Amygdala (tissue), 56 donors: ENCODE measurements at regions not wholly inside any gene's neighbourhood (a gene's known extent, or its start where the extent isn't known, plus 50 kb on each side); places are given as distances from the start of the nearest gene placed in this dataset.

Source experiments
- DNase-seq, 56 donors: peaks; one replicate each; lab custom pipeline; 2025; lab: John Stamatoyannopoulos, UW

DNA sequence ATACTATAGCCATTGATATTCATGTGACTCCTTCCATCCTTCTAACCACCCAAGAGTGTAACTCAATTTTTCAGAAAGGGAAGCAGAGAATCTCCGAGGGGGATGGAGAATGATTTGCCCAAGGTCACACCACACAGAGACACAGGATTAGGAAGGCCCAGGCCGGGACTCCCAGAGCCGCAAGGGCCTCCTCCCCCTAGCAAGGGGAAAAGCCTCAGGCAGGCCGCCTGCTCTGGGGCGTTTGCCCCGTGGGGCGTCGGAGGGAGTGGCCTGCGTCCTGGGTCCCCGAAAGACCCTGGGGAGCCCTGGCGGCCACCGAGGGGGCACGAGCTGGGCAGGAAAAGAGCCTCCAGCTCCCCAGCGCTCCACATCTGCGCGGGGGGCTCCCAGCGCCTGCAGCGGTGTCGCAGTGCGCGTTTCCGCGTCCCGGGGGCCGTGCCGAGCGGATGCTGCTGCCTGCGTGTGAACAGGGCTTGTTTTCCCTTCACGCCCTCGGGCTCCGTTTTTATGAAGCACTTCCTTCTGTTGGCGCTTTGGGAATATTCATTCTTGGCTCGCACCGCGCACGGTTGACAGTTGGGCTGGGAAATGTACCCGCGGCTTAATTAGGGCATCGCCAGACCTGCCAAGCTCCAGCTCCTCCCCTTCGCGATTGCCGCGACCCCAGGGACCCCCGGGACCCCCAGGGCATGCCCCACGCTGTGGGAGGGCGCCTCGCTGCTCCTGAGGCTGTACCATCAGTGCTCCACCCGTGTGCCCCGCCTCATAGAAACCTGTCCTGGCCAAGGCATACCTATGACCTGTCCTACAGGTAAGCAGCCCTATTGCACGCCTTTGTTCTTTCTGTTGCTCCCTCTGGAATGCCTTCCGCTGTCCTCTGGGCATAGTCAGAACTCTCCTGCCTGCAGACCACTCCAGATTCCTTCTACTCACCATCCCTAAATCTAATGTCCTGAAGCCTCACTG lies 158.9 kb upstream of the GLI2 start:
- DNase-seq, result peak in 2 of 56 donors; percentile 15 to 17

DNA sequence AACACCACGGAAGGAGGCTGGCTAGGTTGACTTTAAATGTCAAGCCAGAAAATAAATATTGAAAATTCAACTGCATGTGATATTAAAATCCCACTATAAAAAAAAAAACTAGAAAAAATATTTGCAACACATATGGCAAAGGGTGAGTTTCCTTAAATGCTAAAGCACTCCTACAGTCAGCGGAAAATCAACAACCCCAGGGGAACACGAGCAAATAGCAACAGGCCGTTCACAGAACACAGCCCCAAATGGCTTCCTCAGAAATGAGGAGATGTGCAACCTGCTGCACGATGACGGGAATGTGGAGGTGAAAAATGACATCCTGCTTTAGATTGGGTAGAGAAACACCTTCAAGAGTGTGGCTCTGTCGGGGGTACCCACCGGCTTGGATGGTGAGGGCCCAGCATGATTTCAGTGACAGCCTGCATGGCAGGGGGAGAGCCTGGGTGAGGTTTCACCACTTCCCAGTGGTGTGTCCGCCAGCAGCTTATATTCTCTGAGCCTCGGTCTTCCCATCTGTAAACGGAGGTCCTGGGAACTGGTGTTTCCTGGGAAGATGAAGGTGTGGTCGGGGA lies 157.9 kb upstream of the GLI2 start:
- no peak for DNase-seq

DNA sequence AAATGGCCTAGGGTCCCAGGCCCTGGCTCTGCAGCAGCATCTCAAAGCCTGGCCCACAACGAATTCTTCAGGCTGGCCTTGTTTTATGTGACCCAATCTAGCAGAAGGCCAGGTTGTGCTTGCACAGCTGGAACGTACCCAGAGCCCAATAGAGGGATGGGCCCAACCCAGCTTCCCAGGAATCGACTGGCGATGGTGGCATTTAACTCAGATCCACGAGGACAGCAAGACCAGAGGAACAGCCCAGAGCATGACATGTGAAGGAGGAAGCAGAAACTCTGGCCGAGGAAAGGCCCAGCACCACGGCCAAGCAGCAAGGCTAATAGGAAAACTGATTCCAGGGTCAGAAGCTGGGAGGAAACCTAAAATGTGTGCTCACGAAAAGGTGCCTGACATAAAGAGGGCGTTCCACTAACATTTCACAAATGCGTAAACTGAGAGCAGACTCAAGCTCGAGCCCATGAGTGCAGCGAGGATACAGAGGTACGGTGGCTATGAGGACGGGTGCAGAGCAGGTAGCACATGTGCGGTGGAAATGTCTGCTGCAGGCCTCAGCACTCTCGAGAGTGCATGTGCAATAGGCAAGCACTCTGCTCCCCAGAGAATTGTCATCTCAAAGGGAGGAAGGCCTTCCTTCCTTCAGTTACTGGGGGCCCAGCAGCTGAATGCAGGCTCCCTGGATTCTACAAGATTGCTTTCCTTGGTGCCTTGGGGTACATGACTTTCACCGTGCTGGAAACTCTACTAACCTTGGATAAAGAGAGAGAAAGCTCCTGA lies 156.9 kb upstream of the GLI2 start:
- DNase-seq, result no peak

DNA sequence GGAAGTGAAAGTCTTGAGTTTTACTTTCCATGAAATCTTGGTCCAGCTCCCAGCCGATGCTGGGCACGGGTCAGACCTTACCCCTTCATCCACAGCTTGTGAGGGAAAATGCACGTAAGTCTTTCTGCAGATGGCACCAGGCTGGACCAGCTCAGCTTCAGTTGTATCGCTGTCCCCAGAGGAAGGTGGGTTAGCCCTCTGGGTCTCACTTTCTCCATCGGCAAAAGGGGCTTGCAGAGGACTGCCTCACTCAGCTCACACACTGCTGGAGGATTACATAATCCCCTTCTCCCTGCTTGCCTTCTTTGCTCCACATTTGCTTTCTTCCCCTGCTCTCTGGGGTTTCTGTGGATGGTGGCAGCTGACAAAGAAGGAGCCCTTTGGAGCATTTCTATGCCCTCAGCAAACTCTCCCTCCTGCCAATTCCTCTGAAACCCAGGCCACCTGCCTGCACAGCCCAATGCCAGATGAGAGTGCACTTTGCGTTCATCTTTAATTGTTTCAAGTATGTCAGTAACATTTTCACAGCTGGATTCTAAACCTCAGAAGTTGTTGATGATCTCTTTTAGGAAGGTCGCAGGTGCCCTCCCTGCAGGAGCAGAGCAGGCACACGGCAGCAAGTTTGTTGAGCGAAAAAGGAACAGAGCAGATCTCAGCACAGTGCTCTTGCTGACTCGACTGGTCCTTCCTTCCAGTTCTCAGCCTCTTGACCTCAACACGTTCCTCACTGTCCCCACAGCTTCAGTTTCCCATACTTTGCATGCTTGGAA lies 155.6 kb upstream of the GLI2 start:
- DNase-seq, result peak in 6 of 56 donors; percentile 8 to 56 (median 30)

DNA sequence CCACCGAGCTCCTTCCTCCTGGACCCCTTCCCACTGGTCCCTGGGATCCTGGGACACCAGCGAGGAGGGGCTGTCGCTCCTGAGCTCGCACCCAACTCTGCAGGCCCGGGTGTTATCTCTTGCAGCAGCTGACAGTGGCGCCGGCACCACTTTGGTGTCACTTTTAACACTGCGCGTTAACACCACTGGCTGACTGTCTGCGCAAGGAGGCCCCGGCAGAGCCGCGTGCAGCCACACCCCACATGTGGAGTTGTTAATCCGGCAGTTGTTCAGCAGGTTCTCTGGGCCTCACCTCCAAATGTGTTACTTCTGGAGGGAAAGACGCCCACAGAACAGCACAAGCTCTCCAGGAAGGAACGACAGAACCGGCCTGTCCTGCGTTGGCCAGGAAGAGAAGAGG lies 155.0 kb upstream of the GLI2 start:
- no peak for DNase-seq

DNA sequence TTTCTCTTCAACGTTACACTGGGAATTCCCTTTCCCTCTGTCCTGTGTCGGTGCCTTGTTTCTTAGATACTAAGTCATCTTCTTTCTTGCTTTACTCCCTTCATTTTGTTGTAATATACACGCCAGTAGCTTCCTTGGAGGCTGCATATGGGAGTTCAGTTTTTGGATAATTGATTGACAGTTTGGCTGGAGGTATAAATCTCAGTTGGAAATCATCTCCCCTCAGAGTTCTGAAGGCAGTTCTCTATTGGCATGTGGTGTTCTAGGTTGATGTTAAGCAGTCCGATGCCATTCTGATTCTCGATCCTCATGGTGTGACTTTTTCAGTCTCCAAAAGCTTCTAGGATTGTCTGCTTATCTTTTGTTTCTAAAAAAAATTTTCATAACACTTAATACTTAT lies 152.5 kb upstream of the GLI2 start:
- no peak for DNase-seq

DNA sequence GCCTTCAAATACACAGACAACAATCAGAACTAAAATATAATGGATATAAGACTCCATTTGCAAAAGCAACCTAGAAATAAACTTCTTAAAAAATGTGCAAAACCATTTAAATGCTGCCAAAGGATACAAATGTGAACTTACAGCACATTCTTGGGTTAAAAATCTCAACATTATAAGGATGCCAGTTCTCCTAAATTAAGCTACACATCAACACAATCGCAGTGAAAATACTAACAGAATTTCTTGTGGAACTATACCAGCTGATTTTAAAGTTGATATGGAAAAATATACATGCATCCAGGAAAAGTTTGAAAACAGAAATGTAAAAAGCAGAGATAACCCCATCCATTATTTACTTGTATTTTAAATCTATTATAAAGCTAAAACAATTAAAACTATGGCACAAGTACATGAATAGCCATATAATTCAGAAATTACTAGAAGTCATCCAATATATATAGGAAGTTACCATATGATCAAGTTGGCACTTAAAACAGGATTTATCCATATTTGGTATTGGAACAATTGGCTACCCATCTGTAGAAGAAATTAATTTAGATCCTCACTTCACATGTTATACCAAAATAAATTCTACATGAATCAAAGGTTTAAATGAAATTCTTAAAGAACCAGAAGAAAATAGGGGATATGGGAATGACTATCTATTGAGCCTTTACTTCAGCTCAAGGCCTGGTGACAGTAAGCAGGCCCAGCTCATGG lies 151.7 kb upstream of the GLI2 start:
- no peak for DNase-seq

DNA sequence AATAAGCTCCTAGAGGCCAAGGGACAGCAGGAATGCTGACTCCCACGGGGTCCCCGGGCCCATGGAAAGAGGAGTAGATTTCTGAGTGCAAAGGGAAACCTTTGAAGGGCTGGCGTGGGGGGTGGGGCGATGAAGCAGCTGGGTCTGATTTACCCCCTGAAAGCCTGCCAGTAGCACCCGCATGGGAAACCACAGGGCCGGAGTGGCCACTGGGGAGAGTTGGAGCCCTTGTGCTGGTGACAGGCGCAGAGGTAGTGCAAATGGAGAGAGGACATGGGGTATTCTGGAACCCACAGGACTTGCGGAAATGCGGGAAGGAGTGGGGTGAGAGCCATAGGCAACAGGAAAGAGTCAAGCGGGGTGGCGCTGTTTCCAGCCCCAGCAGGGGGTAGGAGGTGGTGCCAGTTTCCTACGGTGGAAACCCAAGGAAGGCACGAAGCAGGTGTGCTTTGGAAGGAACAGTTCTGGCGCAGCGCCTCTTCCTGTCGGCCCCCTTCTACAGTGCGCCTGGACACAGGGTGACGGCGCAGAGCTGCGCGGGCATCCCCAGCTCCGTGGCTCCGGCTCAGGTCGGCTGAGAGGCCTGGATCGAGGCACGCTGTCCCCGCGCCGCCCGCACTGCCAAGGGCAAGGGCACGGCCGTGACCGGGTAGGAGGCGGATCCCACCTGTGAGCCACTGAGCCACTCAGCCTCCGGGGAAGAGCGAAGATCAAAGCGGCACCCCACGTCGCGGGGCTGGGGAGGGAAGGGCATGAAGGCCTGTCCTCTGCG lies 149.0 kb upstream of the GLI2 start:
- peak in 1 of 56 donors; percentile 63 for DNase-seq

DNA sequence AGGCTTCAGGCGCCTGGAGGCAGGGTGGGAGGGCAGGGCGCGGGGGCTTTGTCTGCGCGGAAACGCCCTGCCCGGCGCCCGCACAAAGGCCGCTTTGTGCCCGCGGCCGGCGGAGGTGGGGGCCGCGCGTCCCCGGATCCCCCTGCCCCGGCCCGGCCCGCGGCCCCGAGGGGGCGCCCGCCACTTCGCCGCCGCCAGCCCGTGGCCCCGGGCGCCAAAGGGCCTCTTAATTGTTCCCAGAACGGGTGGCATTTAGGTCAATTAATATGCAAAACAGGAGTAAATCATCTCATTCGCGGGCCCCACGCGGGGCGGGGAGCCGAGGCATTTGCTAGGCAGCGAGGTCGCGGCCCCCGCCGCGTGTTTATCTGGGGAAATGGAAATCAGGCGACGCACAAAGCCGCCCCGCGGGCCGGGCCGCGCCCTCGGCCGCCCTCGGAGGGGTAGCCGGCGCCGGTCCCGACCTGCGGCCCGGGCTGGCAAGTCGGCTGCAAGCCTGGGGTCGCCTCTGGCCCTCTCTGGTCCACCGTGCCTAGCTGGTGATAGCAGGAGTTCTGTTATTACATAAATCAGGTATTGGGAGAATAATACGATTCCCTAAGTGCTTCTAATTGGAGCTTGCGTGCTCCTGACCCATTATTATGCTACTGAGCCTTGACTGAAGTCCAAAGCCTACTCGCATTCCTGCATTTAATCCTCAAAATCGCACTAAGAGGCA lies 148.2 kb upstream of the GLI2 start:
- DNase-seq, result peak in 7 of 56 donors; percentile 14 to 66 (median 30)

DNA sequence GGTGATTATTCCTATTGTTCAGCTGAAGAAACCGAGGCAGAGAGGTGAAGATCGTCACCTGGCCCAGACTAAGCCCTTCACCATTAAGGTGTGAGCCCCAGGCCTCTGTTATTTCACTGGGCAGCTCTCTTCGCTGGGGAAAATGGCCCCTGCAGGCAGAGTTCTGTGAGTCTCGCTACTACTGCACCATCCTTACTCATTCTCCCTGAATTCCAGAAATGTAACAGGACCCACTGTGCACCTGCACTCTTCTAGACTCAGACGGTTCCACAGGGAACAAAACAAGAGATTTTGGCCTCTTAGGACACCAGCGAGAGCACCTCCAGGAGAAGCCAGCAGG lies 147.7 kb upstream of the GLI2 start:
- DNase-seq, result no peak

DNA sequence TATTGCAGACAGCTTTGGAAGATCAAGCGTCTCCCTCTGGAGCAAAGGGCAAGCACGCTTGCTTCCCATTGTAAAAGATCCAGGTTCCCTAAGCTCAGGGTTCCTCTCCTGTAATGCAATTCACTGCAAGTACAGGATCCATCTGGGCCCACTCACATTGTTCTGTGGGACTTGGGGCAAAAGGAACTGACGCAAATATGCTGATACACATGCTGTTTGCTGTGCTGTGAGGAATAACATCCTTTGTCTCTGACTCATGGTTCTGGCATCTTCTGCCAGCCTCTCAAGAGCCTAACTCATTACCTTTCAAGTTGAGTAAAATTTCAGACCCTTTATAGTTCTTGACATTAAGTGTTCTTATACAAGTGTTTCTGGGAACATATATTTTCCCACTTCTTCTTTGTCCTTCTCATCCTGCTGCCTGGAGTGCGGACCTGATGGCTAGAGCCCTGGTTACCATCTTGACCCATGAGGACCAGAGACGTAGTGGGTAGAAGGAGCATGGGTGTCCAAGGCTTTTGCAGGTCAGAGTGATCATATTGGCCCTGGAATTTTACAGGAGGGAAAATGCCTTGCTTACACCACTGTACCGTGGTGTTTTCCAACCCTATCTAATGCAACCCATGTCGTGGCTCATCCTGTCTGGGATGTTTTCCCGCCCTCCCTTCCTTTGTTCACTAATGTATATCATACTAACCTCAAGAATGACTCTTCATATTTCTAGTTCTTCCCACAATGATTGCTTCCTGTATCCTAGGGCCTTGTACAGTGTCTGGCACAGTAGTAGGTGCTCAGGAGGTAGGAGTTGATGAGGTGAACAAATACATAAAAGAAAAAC lies 145.7 kb upstream of the GLI2 start:
- DNase-seq, result no peak

DNA sequence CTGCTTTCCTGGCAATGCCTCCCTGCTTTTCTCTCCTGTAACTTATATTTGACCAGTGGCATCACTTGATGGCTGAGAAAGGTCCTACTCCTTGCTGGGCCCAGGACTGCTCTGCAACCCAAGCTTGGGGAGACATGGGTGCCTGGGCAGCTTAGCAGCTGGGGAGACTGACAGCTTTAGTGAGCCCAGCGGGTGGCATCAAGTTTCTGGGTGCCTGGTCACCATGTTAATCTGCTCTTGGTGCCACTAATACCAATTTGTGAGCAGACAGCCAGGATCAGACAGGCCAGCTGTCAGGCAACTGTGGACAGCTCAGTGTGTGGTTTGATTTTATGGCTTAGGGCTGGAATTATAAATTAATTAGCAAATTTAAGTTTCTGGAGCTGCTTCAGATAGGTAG lies 144.8 kb upstream of the GLI2 start:
- DNase-seq, result no peak

DNA sequence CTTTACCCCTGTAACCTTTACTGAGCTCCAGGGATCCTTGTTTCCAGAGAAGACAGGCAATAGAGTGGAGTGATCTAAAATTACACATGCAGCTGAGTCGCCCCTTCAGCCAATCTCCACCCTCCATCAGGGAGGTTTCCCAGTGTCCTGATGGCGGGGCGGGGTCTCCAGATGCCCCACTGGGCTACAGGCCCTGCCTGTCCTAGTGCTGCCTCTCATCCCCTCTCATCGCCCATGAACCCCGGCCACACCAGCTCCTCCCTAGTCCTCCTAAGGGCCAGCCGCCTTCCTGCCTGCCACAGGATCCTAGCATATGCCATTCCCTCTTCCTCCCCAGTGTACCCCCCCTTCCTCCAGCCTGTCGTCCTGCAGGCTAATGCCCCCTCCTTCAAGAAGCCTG lies 144.1 kb upstream of the GLI2 start:
- DNase-seq, result no peak

DNA sequence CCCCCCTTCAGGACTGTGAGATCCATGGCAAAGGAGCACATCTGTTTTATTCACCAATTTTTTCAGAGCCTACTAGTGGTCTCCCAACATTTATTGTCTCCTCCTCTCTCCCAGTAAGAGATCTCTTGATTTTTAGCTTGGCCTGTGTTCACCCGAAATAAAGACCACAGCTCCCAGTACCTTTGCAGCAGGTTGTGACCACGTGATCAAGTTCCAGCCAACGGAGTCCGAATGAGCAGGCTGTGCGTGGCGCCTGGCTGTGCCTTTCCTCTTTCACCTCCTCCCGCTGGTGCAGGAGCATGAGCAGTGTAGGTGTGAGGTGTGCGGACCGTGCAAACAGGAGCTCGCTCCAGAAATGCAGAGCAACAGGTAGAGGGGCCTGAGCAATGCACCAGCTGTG lies 143.6 kb upstream of the GLI2 start:
- DNase-seq, result no peak

DNA sequence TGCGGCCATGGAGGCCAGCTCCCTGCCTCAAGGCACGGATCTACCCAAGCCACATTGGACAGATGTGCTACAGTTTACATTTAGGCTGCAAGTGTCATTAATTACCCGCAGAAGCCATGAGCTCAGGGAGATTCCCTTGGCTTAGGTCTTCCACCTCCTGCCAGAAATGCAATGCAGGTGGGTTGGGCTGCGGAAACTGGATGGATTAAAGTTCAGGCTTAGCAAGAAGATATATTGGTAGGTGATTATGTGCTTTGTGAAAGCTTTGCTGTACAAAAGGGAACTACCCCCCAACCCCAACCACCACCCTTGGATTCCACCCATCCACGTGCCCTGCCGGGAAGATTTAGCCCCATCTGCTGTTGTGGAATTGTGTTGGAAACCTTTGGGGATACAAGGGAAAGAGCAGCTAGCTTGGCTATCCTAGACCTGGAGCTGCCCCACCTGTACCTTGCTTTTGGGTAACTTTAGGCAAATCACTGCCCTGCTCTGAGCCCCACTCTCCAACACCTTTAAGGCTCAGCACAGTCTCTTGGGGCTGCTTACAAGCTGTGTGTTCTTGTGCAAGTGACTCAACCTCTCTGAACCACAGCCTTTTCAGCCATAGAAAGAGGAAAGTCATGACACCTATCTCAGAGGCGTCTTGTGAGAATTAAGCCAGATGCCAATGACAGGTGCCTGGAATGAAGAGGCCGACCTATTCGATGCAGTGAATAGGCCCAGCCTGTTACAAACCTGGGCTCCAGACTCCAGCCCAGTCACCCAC lies 141.6 kb upstream of the GLI2 start:
- no peak for DNase-seq

DNA sequence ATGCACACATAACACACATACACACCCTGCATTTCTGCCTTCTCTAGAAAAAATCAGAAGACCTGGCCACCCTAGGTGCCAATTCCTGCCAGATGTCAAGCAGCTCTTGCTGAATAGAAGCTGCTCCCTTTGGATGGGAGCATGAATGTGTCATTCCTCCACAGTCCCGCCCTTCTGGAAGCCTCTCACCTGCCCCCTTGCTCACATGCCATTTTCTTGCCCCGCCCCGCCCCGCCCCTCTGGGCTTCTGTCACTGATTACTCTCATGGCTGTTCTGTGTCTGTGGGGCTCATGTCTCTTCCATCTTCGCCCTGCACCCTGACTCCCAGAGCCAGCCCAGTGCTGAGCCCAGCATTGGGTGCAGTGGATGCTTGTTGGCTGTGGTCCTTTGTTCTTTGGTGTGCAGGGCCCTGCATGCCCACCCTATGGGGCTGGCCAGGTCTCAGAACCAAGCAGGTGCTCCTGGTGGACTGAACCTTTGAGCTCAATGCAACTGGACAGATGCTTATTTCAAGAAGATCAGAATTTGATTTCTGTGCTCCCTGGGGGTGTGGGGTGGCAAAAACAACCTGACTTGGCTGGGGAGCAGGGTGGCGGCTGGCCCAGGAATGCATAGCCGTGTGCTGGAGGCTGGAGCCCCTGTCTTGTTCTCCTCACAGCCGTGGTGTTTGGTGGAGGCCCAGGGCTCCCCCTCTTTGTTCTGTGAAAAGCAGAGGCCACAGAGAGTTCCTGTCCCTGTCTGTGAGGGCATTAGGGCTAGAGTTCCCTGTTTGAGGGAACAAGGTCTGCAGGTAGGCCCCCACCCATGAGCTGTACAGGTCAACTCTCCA lies 140.6 kb upstream of the GLI2 start:
- no peak for DNase-seq
